ENCODE measurements at regions not wholly inside any gene's neighbourhood (a gene's known extent, or its start where the extent isn't known, plus 50 kb on each side); places are given as distances from the start of the nearest gene placed in this dataset.

- no peak for DNase-seq
Observed at GRCh38 chr21:38743772-38744529, 61.8 kb upstream of the ETS2 start.

- no peak for DNase-seq
Observed at GRCh38 chr21:38744861-38745260, 60.9 kb upstream of the ETS2 start.

GRCh38 chr21:38747810-38748209 is 57.9 kb upstream of the ETS2 start:
- no peak for DNase-seq

DNA sequence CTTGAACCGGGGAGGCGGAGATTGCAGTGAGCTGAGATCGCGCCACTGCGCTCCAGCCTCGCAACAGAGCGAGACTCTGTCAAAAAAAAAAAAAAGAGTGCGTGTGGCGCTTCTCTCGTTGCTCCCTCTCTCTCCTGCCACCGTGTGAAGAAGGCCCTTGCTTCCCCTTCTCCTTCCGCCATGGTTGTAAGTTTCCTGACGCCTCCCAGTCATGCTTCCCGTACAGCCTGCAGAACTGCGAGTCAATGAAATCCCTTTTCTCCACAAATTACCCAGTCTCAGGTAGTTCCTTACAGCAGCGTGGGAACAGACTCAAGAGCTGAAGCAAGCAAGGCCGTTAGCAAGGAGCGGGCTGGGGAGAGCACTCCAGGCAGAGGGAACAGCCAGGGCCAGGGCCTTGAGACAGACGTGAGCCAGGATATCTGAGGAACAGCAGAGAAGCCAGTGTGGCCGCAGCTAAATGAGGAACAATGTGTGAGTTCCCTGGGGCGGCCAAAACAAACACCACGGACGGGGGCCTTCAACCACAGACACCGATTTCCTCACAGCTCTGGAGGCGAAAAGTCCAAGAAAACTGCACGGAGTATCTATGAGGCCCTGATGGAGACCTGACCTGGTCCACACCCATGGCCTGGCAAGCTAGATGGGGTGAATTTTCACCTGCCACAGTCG is 54.2 kb upstream of the ETS2 start:
- no peak for DNase-seq

- no peak for DNase-seq
Observed at GRCh38 chr21:38752051-38752505, 53.7 kb upstream of the ETS2 start.

DNA sequence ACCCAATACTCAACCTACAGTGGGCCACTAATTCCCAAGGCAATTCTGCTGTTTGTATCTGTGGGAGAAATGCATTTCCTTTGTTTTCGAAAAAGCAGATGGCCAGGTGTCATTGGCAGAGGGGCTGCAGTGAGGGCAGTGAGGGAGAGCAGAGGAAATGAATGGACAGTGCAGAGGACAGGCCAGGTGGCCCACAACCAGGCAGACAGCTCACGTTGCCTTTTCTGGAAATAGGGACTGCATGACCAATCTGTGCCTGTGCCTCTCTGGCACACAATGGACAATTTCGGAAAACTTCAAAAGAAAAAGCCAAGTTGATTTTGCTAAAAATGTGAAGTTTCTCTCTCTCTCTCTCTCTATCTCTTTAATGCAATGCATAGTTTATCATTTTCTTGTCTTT is 52.6 kb upstream of the ETS2 start:
- DNase-seq = no peak

DNA sequence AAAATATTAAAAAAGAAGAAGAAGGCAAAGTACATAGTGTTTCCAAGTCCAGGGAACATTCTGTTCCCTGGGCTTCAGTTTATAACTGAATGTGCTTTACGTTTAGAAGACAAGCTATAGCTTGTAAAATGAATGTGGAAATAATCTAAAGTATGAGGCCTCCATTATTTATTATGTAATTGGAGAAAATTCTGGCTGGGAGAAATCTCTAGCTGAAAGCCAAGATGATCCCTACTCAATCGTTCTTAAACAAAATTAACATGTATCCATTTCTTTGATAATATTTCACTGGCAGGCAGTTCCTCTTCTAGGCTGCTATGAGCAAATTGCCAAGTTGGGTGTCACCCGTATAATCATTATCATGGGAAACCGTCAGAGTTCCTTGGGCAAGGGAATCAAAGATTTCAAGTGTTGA is 52.2 kb upstream of the ETS2 start:
- DNase-seq = no peak

Data from NCI-H1092 (cell line).